Natural killer cell treated with Interleukin-12 subunit alpha and Interleukin-12 subunit beta and Interleukin-15 and Interleukin-18, amount 100 ng/mL, for 72 hours (primary cell): ENCODE measurements at regions not wholly inside any gene's neighbourhood (a gene's known extent, or its start where the extent isn't known, plus 50 kb on each side); places are given as distances from the start of the nearest gene placed in this dataset.
"Not testable (repeated sequence)": the region's sequence is repeated elsewhere in the genome, so short reads cannot be mapped to it uniquely, and the experiment has no call there.

Experiments
- ATAC-seq, 2 donors: fragments of 150-1000 bp; cut with Tn5 transposase in 1 of 2; sonication (Bioruptor Pico), chemical (Tn5 transposase) in 1 of 2; 2 replicates each; pipeline ENCODE4 v1.10.0; 2021
- DNase-seq: peaks from one replicate; pipeline ENCODE4 v3.0.0; 2022; ENCODE audit warnings: low spot score
- H3K27ac Mint-ChIP-seq, 2 donors: 1 replicate in 1 of 2; 2 replicates in 1 of 2; pipeline ENCODE4 v1.8.0; 2022; ENCODE audit warnings: mixed read lengths in 2 of 2, mild to moderate bottlenecking in 1 of 2, moderate library complexity in 1 of 2
- H3K27me3 Mint-ChIP-seq, 2 donors: 1 replicate in 1 of 2; 2 replicates in 1 of 2; pipeline ENCODE4 v1.8.0; 2022; ENCODE audit warnings: mixed read lengths in 2 of 2
- H3K36me3 Mint-ChIP-seq: one replicate; pipeline ENCODE4 v1.8.0; 2022; ENCODE audit warnings: mixed read lengths
- H3K4me1 Mint-ChIP-seq, 2 donors: 1 replicate in 1 of 2; 2 replicates in 1 of 2; pipeline ENCODE4 v1.8.0; 2022; ENCODE audit warnings: low read depth in 2 of 2, mixed read lengths in 2 of 2, mild to moderate bottlenecking in 1 of 2
- H3K4me3 Mint-ChIP-seq: one replicate; pipeline ENCODE4 v1.8.0; 2022; ENCODE audit warnings: mixed read lengths
- H3K9me3 Mint-ChIP-seq: 2 replicates; pipeline ENCODE4 v1.8.0; 2022; ENCODE audit warnings: mixed read lengths

GRCh38 chr18:51248685-51249084 lies 51.2 kb upstream of the MEX3C start:
- no peak overlapping the region for H3K4me3 Mint-ChIP-seq
- no peak for DNase-seq
- H3K36me3 Mint-ChIP-seq: no peaks in the 10 kb centered on the region
- H3K9me3 Mint-ChIP-seq: peaks cover 2% of the 10 kb centered on the region
- H3K27ac Mint-ChIP-seq: peak overlapping the region in 1 of 2 donors; percentile 51
- peaks cover 0 to 3% of the 10 kb centered on the region in 2 donors for H3K27me3 Mint-ChIP-seq
- ATAC-seq: no peak
- H3K4me1 Mint-ChIP-seq: peaks cover 0 to 14% of the 10 kb centered on the region in 2 donors

GRCh38 chr18:51250006-51250405 lies 52.5 kb upstream of the MEX3C start:
- Mint-ChIP-seq H3K9me3 (peaks cover 2% of the 10 kb centered on the region), H3K4me3 (no peak overlapping the region), H3K27me3 (peaks cover 0 to 3% of the 10 kb centered on the region in 2 donors), H3K27ac (peak overlapping the region in 1 of 2 donors; percentile 11), H3K4me1 (peaks cover 0 to 14% of the 10 kb centered on the region in 2 donors), H3K36me3 (no peaks in the 10 kb centered on the region)
- DNase-seq (no peak), ATAC-seq (no peak)

GRCh38 chr18:51250458-51251024 lies 53.1 kb upstream of the MEX3C start:
- H3K36me3 Mint-ChIP-seq: no peaks in the 10 kb centered on the region

GRCh38 chr18:51251625-51252024 lies 54.1 kb upstream of the MEX3C start:
- H3K4me1 Mint-ChIP-seq: peaks cover 0 to 11% of the 10 kb centered on the region in 2 donors
- ATAC-seq (no peak), DNase-seq (no peak)
- H3K36me3 Mint-ChIP-seq: no peaks in the 10 kb centered on the region
- H3K27me3 Mint-ChIP-seq: peaks cover 0 to 3% of the 10 kb centered on the region in 2 donors
- peaks cover 2% of the 10 kb centered on the region for H3K9me3 Mint-ChIP-seq
- no peak overlapping the region for H3K4me3 Mint-ChIP-seq
- H3K27ac Mint-ChIP-seq: peak overlapping the region in 1 of 2 donors; percentile 73

More at GRCh38 chr18:51250458-51251024, 53.1 kb upstream of the MEX3C start:
- ATAC-seq (no peak), DNase-seq (no peak)
- H3K9me3 Mint-ChIP-seq: peaks cover 2% of the 10 kb centered on the region
- peaks cover 0 to 11% of the 10 kb centered on the region in 2 donors for H3K4me1 Mint-ChIP-seq
- H3K27ac Mint-ChIP-seq: peak overlapping the region in 1 of 2 donors; percentile 11
- no peak overlapping the region for H3K4me3 Mint-ChIP-seq
- H3K27me3 Mint-ChIP-seq: peaks cover 0 to 3% of the 10 kb centered on the region in 2 donors

GRCh38 chr18:51253476-51253875 lies 56.0 kb upstream of the MEX3C start:
- H3K27me3 Mint-ChIP-seq: peaks cover 0 to 3% of the 10 kb centered on the region in 2 donors
- ATAC-seq: no peak
- no peak overlapping the region for H3K4me3 Mint-ChIP-seq

GRCh38 chr18:51255693-51256092 lies 58.2 kb upstream of the MEX3C start:
- peaks cover 0 to 8% of the 10 kb centered on the region in 2 donors for H3K4me1 Mint-ChIP-seq
- H3K4me3 Mint-ChIP-seq: no peak overlapping the region
- DNase-seq: no peak
- ATAC-seq: no peak
- H3K9me3 Mint-ChIP-seq: no peaks in the 10 kb centered on the region
- H3K27ac Mint-ChIP-seq: no peak overlapping the region
- H3K27me3 Mint-ChIP-seq: no peaks in the 10 kb centered on the region
- H3K36me3 Mint-ChIP-seq: no peaks in the 10 kb centered on the region

More at GRCh38 chr18:51253476-51253875, 56.0 kb upstream of the MEX3C start:
- Mint-ChIP-seq H3K36me3 (no peaks in the 10 kb centered on the region), H3K9me3 (peaks cover 2% of the 10 kb centered on the region), H3K27ac (no peak overlapping the region), H3K4me1 (peaks cover 0 to 13% of the 10 kb centered on the region in 2 donors)
- DNase-seq: no peak

GRCh38 chr18:51257150-51257549 lies 59.7 kb upstream of the MEX3C start:
- no peak for ATAC-seq
- peaks cover 0 to 2% of the 10 kb centered on the region in 2 donors for H3K4me1 Mint-ChIP-seq
- no peaks in the 10 kb centered on the region for H3K36me3 Mint-ChIP-seq
- H3K9me3 Mint-ChIP-seq: no peaks in the 10 kb centered on the region
- H3K27me3 Mint-ChIP-seq: no peaks in the 10 kb centered on the region
- H3K4me3 Mint-ChIP-seq: no peak overlapping the region
- peak overlapping the region in 1 of 2 donors; percentile 27 for H3K27ac Mint-ChIP-seq
- no peak for DNase-seq

GRCh38 chr18:51260118-51260517 lies 62.6 kb upstream of the MEX3C start:
- Mint-ChIP-seq H3K27ac (peak overlapping the region in 1 of 2 donors; percentile 0), H3K9me3 (no peaks in the 10 kb centered on the region), H3K4me3 (no peak overlapping the region), H3K4me1 (peaks cover 0 to 5% of the 10 kb centered on the region in 2 donors), H3K36me3 (no peaks in the 10 kb centered on the region), H3K27me3 (no peaks in the 10 kb centered on the region)
- DNase-seq (no peak), ATAC-seq (no peak)

GRCh38 chr18:51266077-51266476 lies 68.6 kb upstream of the MEX3C start:
- not testable (repeated sequence) for H3K4me3 Mint-ChIP-seq, H3K27me3 Mint-ChIP-seq, DNase-seq, H3K36me3 Mint-ChIP-seq, H3K9me3 Mint-ChIP-seq, ATAC-seq
- Mint-ChIP-seq H3K4me1 (peaks cover 13 to 16% of the 10 kb centered on the region in 2 donors), H3K27ac (peak overlapping the region; percentile 32 to 78)

GRCh38 chr18:51266773-51267172 lies 69.3 kb upstream of the MEX3C start:
- ATAC-seq: peak; percentile 94 to 95
- DNase-seq: no peak
- H3K36me3 Mint-ChIP-seq: no peaks in the 10 kb centered on the region
- H3K27me3 Mint-ChIP-seq: no peaks in the 10 kb centered on the region
- peak overlapping the region; percentile 43 to 78 for H3K27ac Mint-ChIP-seq
- H3K9me3 Mint-ChIP-seq: no peaks in the 10 kb centered on the region
- H3K4me1 Mint-ChIP-seq: peaks cover 13 to 16% of the 10 kb centered on the region in 2 donors
- H3K4me3 Mint-ChIP-seq: peak overlapping the region; percentile 48

- Mint-ChIP-seq H3K36me3 (peaks cover 4% of the 10 kb centered on the region), H3K9me3 (no peaks in the 10 kb centered on the region), H3K4me3 (peak overlapping the region; percentile 5), H3K27ac (peak overlapping the region in 1 of 2 donors; percentile 66), H3K4me1 (peaks cover 6 to 7% of the 10 kb centered on the region in 2 donors), H3K27me3 (peaks cover 0 to 4% of the 10 kb centered on the region in 2 donors)
- DNase-seq: no peak
- ATAC-seq: no peak
Measured at GRCh38 chr18:51273437-51273836, 76.0 kb upstream of the MEX3C start.

GRCh38 chr18:51275712-51276476 lies 78.4 kb upstream of the MEX3C start:
- Mint-ChIP-seq H3K27ac (peak overlapping the region in 1 of 2 donors; percentile 59), H3K36me3 (peaks cover 4% of the 10 kb centered on the region), H3K4me1 (peaks cover 8 to 13% of the 10 kb centered on the region in 2 donors), H3K27me3 (peaks cover 0 to 4% of the 10 kb centered on the region in 2 donors), H3K4me3 (no peak overlapping the region), H3K9me3 (no peaks in the 10 kb centered on the region)
- DNase-seq (no peak), ATAC-seq (no peak)

GRCh38 chr18:51278045-51278649 lies 80.7 kb upstream of the MEX3C start:
- peak; percentile 78 to 84 for ATAC-seq
- peaks cover 0 to 4% of the 10 kb centered on the region in 2 donors for H3K27me3 Mint-ChIP-seq
- H3K4me3 Mint-ChIP-seq: no peak overlapping the region
- DNase-seq: peak; percentile 63
- peak overlapping the region in 1 of 2 donors; percentile 27 for H3K27ac Mint-ChIP-seq
- H3K9me3 Mint-ChIP-seq: no peaks in the 10 kb centered on the region
- peaks cover 4% of the 10 kb centered on the region for H3K36me3 Mint-ChIP-seq
- peaks cover 8 to 13% of the 10 kb centered on the region in 2 donors for H3K4me1 Mint-ChIP-seq
